H9 (cell line): ENCODE measurements at regions not wholly inside any gene's neighbourhood (a gene's known extent, or its start where the extent isn't known, plus 50 kb on each side); places are given as distances from the start of the nearest gene placed in this dataset.

Source experiments
- DNase-seq: peaks from one replicate; pipeline ENCODE4 v3.0.0-alpha.2; 2017
- H2AFZ ChIP-seq: one replicate; pipeline ENCODE4 v1.6.1; 2013; ENCODE audit warnings: mild to moderate bottlenecking, low read length, control low read depth, moderate library complexity
- H2AK5ac ChIP-seq: 2 replicates; pipeline ENCODE4 v1.6.1; 2013; ENCODE audit warnings: low read length, control low read depth, mixed read lengths; ENCODE audit not compliant: insufficient read length
- H2BK120ac ChIP-seq: one replicate; pipeline ENCODE4 v1.6.1; 2013; ENCODE audit warnings: low read depth, mild to moderate bottlenecking, low read length, control low read depth, inconsistent platforms; ENCODE audit not compliant: poor library complexity, severe bottlenecking
- H2BK12ac ChIP-seq: 2 replicates; pipeline ENCODE4 v1.6.1; 2013; ENCODE audit warnings: low read length, control low read depth, mixed read lengths, low read depth; ENCODE audit not compliant: insufficient read length
- H2BK15ac ChIP-seq: 2 replicates; pipeline ENCODE4 v1.6.1; 2013; ENCODE audit warnings: low read depth, low read length, control low read depth
- H2BK20ac ChIP-seq: one replicate; pipeline ENCODE4 v1.6.1; 2013; ENCODE audit warnings: low read depth, mild to moderate bottlenecking, low read length, control low read depth, inconsistent platforms; ENCODE audit not compliant: poor library complexity, severe bottlenecking
- H2BK5ac ChIP-seq: 2 replicates; pipeline ENCODE4 v1.6.1; 2013; ENCODE audit warnings: low read length, control low read depth, mixed read lengths; ENCODE audit not compliant: insufficient read length
- H3K14ac ChIP-seq: 2 replicates; pipeline ENCODE4 v1.6.1; 2013; ENCODE audit warnings: low read length, control low read depth; ENCODE audit not compliant: insufficient read depth
- H3K18ac ChIP-seq: 2 replicates; pipeline ENCODE4 v1.6.1; 2013; ENCODE audit warnings: low read depth, mild to moderate bottlenecking, mixed read lengths, low read length, control low read depth; ENCODE audit not compliant: insufficient read length
- H3K23ac ChIP-seq: 2 replicates; pipeline ENCODE4 v1.6.1; 2013; ENCODE audit warnings: low read length, control low read depth, mixed read lengths, low read depth; ENCODE audit not compliant: insufficient read length
- H3K23me2 ChIP-seq: 2 replicates; pipeline ENCODE4 v1.6.1; 2013; ENCODE audit warnings: low read depth, mild to moderate bottlenecking, mixed read lengths, low read length, control low read depth; ENCODE audit not compliant: insufficient read length, poor library complexity, severe bottlenecking
- H3K27ac ChIP-seq: 2 replicates; pipeline ENCODE4 v1.5.1; 2013; ENCODE audit warnings: low read length, control low read depth, mixed read lengths, low read depth; ENCODE audit not compliant: insufficient read length
- H3K27me3 ChIP-seq: 2 replicates; pipeline ENCODE4 v1.6.1; 2013; ENCODE audit warnings: low read length, control low read depth, inconsistent platforms; ENCODE audit not compliant: insufficient read depth
- H3K4ac ChIP-seq: 2 replicates; pipeline ENCODE4 v1.6.1; 2013; ENCODE audit warnings: low read depth, mild to moderate bottlenecking, control low read depth, inconsistent platforms, low read length, moderate library complexity
- H3K4me1 ChIP-seq: 2 replicates; pipeline ENCODE4 v1.6.1; 2013; ENCODE audit warnings: low read length, control low read depth, inconsistent platforms; ENCODE audit not compliant: insufficient read depth
- H3K4me2 ChIP-seq: 2 replicates; pipeline ENCODE4 v1.6.1; 2013; ENCODE audit warnings: low read length, control low read depth, mixed read lengths; ENCODE audit not compliant: insufficient read length, insufficient read depth
- H3K56ac ChIP-seq: 2 replicates; pipeline ENCODE4 v1.6.1; 2013; ENCODE audit warnings: low read depth, mild to moderate bottlenecking, mixed read lengths, low read length, control low read depth; ENCODE audit not compliant: insufficient read length
- H3K79me1 ChIP-seq: 2 replicates; pipeline ENCODE4 v1.6.1; 2013; ENCODE audit warnings: low read depth, mild to moderate bottlenecking, moderate library complexity, low read length, control low read depth, inconsistent platforms; ENCODE audit not compliant: insufficient read depth, poor library complexity, severe bottlenecking
- H3K79me2 ChIP-seq: 2 replicates; pipeline ENCODE4 v1.6.1; 2013; ENCODE audit warnings: low read length, control low read depth, inconsistent platforms; ENCODE audit not compliant: insufficient read depth
- H3K9ac ChIP-seq: 2 replicates; pipeline ENCODE4 v1.6.1; 2013; ENCODE audit warnings: low read length, control low read depth, mixed read lengths; ENCODE audit not compliant: insufficient read length; ENCODE audit errors: extremely low read depth
- H3K9me3 ChIP-seq: one replicate; pipeline ENCODE4 v1.6.1; 2013; ENCODE audit warnings: low read depth, low read length, inconsistent platforms; ENCODE audit not compliant: control insufficient read depth
- H3T11ph ChIP-seq: one replicate; pipeline ENCODE4 v1.6.1; 2013; ENCODE audit warnings: mild to moderate bottlenecking, low read length, control low read depth, inconsistent platforms
- H4K20me1 ChIP-seq: one replicate; pipeline ENCODE4 v1.6.1; 2013; ENCODE audit not compliant: control insufficient read depth, insufficient read length, insufficient read depth
- H4K5ac ChIP-seq: 2 replicates; pipeline ENCODE4 v1.6.1; 2013; ENCODE audit warnings: low read depth, mild to moderate bottlenecking, mixed read lengths, low read length, control low read depth; ENCODE audit not compliant: insufficient read length
- H4K8ac ChIP-seq: replicated peaks from 2 replicates; pipeline ENCODE4 v1.6.1; 2013; ENCODE audit warnings: low read length, control low read depth, mixed read lengths, low read depth; ENCODE audit not compliant: insufficient read length
- H4K91ac ChIP-seq: 2 replicates; pipeline ENCODE4 v1.6.1; 2013; ENCODE audit warnings: low read depth, mild to moderate bottlenecking, moderate library complexity, mixed read lengths, low read length, control low read depth; ENCODE audit not compliant: insufficient read length
- H3K27ac Mint-ChIP-seq, 3 experiments: 2 replicates in 2 of 3; 3 replicates in 1 of 3; pipeline ENCODE4 v1.8.0; 2020 to 2021; ENCODE audit warnings: mixed read lengths in 3 of 3, mild to moderate bottlenecking in 1 of 3, moderate library complexity in 1 of 3
- H3K27me3 Mint-ChIP-seq: 2 replicates; pipeline ENCODE4 v1.8.0; 2021; ENCODE audit warnings: low read depth, mild to moderate bottlenecking, moderate library complexity, mixed read lengths
- H3K36me3 Mint-ChIP-seq, 3 experiments: 2 replicates in 2 of 3; 3 replicates in 1 of 3; pipeline ENCODE4 v1.8.0; 2020 to 2021; ENCODE audit warnings: low read depth in 3 of 3, mixed read lengths in 3 of 3; ENCODE audit not compliant: insufficient read depth in 1 of 3
- H3K4me1 Mint-ChIP-seq, 2 experiments: 2 replicates each; pipeline ENCODE4 v1.8.0; 2020; ENCODE audit warnings: mixed read lengths in 2 of 2
- H3K4me3 Mint-ChIP-seq, 2 experiments: 2 replicates in 1 of 2; 3 replicates in 1 of 2; pipeline ENCODE4 v1.8.0; 2020 to 2021; ENCODE audit warnings: mild to moderate bottlenecking in 2 of 2, mixed read lengths in 2 of 2, moderate library complexity in 1 of 2
- H3K9me3 Mint-ChIP-seq, 2 experiments: 2 replicates in 1 of 2; 3 replicates in 1 of 2; pipeline ENCODE4 v1.8.0; 2020; ENCODE audit warnings: mild to moderate bottlenecking in 2 of 2, mixed read lengths in 2 of 2, moderate library complexity in 1 of 2
- CTCF ChIP-seq: fragments of 200-600 bp; sonication (generic); conservative IDR thresholded peaks from 3 replicates; pipeline ENCODE4 v1.8.0; 2021; ENCODE audit warnings: antibody characterized with exemption, mild to moderate bottlenecking
- WGBS: extraction: QIAGEN DNeasy Blood & Tissue Kit; methylation state at CpG from one replicate; pipeline ENCODE4 v1.1.7; 2013; ENCODE audit warnings: missing lambda C conversion rate, low lambda C conversion rate, mixed read lengths; ENCODE audit not compliant: insufficient read length; ENCODE audit errors: extremely low coverage; 5-methylcytosine and 5-hydroxymethylcytosine counted together

- Histone ChIP-seq H2AK5ac (no peak overlapping the region), H3K9me3 (no peaks in the 10 kb centered on the region), H2BK5ac (no peak overlapping the region), H3K27ac (no peak overlapping the region), H2BK12ac (no peak overlapping the region), H3K79me1 (no peaks in the 10 kb centered on the region), H2AFZ (no peak overlapping the region), H3K14ac (peak overlapping the region; percentile 62), H4K20me1 (no peaks in the 10 kb centered on the region), H3K4ac (no peak overlapping the region), H2BK20ac (no peak overlapping the region), H3K27me3 (no peaks in the 10 kb centered on the region), H4K8ac (no peak overlapping the region), H3K4me2 (peak overlapping the region; percentile 55), H3T11ph (no peak overlapping the region), H2BK15ac (no peak overlapping the region), H4K91ac (no peak overlapping the region), H3K9ac (peak overlapping the region; percentile 76), H3K4me1 (peaks cover 2% of the 10 kb centered on the region; the same call in 1 of the 2 replicates), H4K5ac (no peak overlapping the region), H3K56ac (no peak overlapping the region), H3K79me2 (no peaks in the 10 kb centered on the region), H3K23ac (no peak overlapping the region), H3K23me2 (peaks cover 9% of the 10 kb centered on the region), H2BK120ac (no peak overlapping the region), H3K18ac (peak overlapping the region; percentile 77)
- H3K9me3 Mint-ChIP-seq, result no peaks in the 10 kb centered on the region
- TF ChIP-seq CTCF, result peak; percentile 26; the same call in 1 of the 3 replicates
- peak overlapping the region in 1 of 3 experiments; percentile 15; a peak in 1 of 7 replicates for H3K27ac Mint-ChIP-seq
- no CpG with 5 or more reads among the region's 50 CpGs for WGBS
- no peaks in the 10 kb centered on the region; the same call in 1 of the 2 replicates for H3K27me3 Mint-ChIP-seq
- H3K4me3 Mint-ChIP-seq, result peak overlapping the region; percentile 79 to 84
- peaks cover 22 to 41% (median 31%) of the 10 kb centered on the region in 3 experiments for H3K36me3 Mint-ChIP-seq
- peak; percentile 58 for DNase-seq
- H3K4me1 Mint-ChIP-seq, result peaks cover 27 to 33% of the 10 kb centered on the region in 2 experiments
Observed at GRCh38 chrX:3815896-3816664, 102.6 kb upstream of the PRKX start.
